ENCODE measurements at regions not wholly inside any gene's neighbourhood (a gene's known extent, or its start where the extent isn't known, plus 50 kb on each side); places are given as distances from the start of the nearest gene placed in this dataset.

- peak; percentile 85 for DNase-seq
Observed at GRCh38 chr9:107933097-107933496, 443.5 kb upstream of the KLF4 start.

DNA sequence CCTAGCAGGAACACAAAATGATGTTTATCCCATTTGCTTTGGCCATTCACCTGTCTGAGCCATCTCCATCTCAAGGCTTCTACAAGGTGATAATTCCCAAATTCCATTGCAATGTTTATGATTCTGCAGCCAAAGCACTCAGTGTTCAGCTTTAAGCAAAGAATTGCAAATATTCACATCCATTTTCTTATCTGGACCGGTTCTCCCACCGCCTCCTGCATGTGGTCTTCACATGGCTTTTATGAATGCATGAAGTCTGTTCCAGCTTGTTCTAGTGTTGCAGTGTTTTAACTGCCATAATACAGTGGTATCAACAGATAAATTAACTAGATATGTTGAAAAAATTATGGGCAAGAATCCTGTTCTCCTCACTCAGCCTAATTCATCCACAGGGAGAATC is 443.0 kb upstream of the KLF4 start:
- DNase-seq = peak; percentile 60

DNA sequence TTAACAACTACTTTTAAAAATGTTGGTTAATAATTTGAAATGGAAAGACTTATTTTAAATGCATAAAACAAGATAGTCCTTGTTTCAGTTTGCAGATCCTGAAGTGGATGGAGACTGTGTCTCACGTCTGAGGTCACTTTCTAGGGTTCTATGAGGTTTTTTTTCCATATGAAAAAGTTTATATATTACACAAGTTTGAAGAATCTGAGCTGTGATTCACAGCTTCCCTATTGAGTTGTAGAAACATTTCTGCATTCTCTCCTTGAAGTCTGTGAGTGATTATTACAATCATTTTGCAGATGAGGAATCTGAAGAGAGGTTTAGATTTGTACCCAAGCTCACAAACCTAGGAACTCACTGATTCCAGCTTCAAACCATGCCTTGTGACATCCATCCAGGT is 442.5 kb upstream of the KLF4 start:
- peak; percentile 84 for DNase-seq

DNA sequence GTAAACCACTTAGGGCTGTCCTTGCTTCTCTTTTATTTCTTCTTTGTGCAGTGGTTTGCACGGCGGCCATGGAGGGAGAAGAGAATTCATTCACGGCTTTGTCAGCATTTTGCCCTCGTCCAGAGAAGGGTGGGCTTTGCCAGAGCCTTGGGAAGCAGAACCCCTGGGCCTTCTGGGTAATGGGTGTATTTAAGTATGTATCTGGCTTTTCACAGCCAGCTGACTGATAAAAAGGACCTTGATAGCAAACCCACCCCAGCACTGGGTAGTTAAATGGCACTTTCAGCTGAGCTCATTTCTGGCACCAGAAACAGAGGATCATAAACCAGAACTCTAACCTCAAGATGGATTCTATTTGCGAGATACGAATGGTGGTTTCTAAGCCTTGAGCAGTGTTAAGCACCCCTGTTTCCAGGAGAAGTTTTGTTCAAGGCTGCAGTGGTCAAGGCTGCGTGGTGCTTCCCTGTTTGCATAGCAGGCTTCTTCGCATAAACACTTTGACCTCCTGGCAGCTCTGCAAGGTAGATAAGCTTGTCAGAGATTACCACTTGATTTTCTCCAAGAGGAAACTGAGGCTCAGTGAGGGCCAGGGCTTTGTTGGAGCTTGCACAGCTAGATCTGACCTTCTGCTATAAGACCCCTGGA is 441.6 kb upstream of the KLF4 start:
- DNase-seq = no peak

GRCh38 chr9:107929443-107929842 is 439.9 kb upstream of the KLF4 start:
- peak; percentile 65 for DNase-seq

DNA sequence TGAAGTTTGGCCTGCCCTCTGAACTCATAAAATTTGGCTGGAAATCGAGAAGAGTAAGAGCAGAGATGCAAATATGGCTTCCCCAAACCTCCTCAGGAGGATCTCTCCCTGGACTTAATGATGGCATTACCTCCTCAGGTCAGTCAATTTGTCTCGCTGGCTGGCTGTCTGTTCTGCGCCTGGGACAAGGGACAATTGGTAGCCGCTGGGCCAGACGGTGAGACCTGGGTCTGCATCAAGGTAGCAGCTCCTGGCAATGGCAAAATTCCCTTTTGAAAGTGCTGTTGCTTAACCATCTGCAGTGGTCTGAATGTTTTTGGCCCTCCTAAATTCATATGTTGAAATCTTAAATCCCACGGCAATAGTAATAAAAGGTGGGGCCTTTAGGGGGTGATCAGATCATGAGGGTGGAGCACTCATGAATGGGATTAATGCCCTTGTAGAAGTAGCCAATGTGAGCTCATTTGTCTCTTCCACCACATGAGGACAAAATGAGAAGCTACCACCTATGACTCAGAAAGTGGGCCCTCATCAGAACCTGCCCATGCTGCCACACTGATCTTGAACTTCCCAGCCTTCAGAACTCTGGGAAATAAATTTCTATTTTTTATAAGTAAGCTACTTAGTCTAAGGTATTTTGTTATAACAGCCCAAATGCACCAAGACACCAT is 439.3 kb upstream of the KLF4 start:
- DNase-seq = no peak

DNA sequence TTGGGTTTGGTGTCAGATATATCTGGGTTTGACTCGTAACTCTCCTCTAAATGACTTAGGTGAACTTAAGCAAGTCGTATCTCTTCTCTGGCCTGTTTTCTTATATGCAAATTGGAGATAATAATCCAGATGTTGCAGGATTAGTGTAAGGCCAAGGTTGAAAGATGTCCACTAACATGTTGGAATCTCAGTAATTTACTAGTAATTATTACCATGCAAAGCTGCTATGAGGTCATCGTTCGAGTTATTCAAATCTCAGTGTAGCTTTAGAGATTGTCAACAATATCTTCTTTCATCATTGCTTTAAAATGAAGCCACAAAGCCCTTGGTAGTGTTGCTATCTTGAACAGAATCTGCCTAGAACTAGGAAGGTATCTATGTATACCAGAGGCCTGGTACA is 437.7 kb upstream of the KLF4 start:
- no peak for DNase-seq

DNA sequence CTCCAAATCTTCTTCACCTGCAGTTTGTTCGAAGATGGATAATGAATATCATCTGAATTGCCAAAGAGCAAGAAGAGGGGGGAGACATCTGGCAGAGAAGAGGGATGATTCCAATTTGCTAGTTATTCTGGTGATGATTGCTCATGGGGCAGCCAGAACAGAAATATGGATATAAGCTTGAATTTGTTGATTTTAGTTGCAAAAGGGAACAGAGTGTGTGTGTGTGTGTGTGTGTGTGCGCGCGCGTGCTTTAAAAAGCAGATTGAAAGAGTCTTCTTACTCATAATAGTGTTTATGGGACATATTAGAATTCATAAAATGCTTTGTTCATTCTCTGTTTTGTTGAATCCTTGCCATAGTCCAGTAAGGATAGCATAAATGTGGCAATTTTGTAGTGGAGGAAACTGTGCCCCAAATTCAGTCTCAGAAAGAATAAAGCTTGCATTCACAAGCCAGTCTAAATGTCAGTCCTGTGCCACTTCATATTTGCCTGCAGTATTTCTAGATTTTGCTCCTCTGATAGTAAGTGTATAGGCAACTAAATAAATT is 436.3 kb upstream of the KLF4 start:
- peak; percentile 28 for DNase-seq

DNA sequence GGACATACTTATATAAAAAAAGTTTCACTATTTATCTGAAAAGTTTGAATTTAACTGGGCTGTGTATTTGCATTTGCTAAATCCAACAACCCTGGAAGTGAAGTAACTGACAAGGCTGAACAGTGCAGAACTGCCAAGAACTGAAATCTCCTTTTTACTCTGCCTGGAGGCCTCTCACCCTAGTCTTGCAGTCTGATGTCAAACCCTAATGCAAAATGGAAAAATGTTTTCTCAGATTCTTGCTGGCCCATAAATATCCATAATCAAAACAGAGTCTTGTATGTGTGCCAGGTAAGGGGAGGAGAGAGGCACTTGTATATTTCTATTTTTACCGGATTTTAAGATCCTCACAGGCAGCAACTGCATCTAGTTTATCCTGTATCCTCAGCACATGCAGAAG is 432.7 kb upstream of the KLF4 start:
- DNase-seq = no peak

DNA sequence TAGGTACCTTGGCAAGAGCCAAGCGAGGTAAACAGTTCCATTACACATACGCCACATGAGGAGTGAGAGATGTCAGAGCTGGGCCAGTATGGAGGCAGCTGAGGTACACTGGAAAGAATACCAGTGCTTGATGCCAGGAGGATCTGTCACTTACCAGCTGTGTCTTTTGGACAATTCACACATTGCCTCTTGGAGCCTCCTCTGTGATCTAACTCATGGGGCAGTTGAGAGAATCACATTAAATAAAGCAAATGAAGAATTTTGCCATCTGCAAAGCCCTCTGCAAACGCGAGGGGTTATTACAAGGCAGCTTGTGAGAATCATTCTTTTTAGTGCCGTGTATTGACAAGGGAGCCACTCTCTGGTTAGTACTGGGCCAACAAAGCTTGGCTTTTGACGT is 429.7 kb upstream of the KLF4 start:
- no peak for DNase-seq

DNA sequence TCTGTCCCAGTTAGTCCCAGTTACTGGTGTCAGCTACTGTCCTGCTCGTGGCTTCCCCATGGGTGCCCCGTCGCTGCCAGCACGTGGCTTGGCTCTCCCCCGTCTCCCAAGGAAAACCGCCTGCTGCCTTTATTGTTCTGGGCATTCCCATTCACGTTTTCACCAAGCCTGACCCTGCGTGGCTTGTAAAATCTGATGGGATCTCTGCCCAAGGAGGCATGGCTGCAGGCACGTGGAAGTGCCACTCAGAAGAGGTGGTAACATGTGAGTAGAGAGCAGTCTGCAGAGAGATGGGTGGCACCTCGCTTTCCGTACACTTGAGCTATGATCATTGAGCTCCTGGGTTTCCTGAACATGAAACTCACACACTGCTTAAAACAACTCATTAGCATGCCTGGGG is 429.2 kb upstream of the KLF4 start:
- DNase-seq = no peak

- DNase-seq = no peak
Observed at GRCh38 chr9:107914151-107914550, 424.6 kb upstream of the KLF4 start.

DNA sequence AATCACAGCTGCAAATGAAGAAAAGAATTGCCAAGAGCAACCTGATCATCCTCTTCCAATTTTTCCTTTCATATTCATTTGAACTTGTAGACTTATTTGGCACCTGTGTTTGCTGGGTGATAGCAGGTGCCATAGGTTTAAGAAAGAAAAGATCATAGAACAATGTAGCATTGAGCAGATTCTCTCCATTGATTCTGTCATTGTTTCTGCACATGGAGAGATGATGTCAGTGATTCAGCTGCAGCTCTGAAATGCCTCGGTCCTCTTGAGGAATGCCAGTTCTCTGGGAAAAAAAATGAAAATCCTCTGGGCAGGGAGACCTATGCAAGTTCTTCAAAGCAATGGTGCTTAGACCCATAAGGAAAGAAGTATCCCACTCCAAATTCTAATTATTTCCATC is 418.1 kb upstream of the KLF4 start:
- DNase-seq = no peak

DNA sequence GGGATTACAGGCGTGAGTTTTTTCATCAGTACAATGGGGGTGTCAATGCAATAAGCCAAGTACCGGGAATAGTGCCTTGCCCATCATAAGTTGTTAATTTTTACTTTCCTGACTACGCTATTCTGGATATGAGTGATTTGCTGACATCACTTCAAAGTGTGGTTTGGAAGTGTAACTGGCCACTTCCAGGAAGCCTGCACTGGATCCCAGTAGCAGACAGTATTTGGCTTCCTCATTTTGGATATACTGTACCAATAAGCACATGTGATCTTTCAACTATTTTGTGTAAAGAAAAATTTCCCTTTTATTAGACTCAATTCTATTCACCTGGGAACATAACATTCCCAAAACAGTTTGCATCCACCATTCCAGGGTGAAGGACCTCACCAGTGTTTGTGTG is 417.7 kb upstream of the KLF4 start:
- no peak for DNase-seq

DNA sequence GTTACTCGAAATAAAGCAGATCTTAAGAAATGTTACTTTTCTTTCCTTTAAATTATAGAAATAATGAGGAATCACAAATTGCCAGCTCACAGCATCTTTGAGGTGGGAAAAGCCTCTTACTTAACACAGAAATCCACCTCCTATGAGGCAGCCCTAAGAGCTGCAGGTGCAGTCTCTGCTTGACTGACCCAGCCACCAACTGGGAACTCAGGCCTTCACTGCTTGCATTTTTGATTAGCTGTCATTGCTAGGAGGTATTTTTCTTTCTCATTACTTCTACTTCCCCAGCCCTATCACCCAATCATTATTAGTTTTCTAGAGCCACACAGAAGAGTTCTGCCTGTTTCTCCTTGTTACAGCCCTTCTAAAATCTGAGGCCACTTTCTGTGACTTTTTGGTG is 416.5 kb upstream of the KLF4 start:
- DNase-seq = no peak

GRCh38 chr9:107905308-107906020 is 415.9 kb upstream of the KLF4 start:
- no peak for DNase-seq

DNA sequence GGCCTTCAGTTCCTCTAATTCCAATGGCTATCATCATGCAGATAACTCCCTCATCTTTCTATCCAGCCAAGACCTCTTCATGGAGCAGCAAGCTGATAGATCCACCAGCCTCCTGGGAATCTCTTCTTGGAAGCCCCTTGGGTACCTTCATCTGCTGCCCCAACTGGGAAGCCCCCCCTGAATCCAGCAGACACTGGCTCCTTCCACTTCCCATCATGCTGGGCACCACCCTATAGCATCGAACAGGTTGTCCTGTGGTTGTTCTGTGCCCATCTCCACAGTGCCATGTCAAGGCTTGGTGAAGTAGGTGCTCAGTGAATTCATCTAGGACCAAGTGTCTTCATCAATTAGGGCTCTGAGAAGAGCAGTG is 410.4 kb upstream of the KLF4 start:
- no peak for DNase-seq

- DNase-seq = peak; percentile 12
Observed at GRCh38 chr9:107898761-107899160, 409.2 kb upstream of the KLF4 start.

DNA sequence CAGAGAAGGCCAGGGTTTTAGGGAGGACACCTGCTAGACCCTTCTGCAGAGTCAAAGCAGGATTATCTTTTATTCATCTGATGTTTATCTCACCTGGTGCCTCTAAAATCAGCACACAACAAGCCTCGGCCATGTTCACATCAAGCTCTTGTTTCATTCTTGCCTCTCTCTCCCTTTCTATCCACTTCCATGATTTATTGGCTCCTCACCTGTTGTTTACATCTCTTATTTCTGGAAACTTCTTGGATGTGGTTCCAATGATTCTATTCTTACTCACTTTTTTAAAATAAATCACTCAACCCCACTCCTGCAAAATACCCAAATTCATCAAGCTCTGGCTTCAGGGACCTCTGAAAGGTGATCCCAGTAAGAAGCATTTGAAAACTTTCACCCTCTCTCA is 407.0 kb upstream of the KLF4 start:
- DNase-seq = no peak

DNA sequence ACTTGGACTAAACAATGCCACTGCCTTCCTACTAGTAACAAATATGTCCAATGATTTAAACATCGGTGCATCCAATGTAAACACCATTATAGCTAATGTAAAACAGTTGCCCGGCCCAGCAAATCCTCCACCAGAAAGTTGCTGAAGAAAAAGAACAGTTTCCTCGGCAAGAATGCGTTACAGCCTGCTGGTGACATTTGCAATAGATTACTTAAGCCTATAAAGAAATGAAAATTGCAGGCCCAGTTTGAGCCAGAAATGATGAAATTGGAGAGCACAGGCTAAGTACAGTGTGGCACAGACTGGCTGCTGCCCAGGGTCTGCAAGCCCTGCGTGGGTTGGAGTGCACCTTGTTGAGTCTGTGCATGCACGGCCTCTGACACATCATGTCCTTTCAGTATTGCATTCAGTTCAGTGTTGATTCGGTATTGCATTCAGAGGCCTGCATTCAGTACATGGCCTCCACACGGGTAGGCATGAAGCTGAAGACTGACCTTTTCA is 406.0 kb upstream of the KLF4 start:
- DNase-seq = peak; percentile 42

DNA sequence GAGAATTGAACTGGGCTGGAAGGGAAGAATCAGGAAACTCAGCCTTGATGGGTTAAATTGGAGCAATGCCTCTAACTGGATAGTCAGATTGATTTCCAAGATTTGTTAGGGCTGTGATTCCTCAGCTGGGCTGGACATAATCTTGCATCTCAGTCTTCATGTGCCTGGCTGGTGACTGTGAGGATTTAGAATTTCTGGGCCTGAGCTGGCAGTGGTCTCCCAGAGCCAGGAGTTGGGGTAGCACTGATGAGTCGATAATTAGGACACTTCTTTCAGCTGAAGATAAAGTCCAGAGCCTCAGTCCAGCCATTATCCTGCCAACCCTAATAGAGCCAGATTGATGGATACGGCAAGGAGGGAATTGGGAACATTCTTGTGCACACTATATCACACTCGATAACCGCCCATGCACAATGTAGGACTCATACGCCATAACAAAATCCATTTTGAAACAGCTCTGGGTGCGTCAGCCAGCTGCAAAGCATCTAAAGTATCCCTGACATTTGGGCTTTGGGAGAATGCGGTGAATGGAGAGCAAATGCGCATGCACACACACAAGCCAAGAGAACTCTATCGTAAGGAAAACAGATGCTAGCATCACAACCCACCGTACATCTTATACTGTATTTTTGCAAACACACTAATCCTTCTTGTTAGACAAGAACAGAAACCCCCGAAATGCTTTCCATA is 405.1 kb upstream of the KLF4 start:
- DNase-seq = peak; percentile 93

DNA sequence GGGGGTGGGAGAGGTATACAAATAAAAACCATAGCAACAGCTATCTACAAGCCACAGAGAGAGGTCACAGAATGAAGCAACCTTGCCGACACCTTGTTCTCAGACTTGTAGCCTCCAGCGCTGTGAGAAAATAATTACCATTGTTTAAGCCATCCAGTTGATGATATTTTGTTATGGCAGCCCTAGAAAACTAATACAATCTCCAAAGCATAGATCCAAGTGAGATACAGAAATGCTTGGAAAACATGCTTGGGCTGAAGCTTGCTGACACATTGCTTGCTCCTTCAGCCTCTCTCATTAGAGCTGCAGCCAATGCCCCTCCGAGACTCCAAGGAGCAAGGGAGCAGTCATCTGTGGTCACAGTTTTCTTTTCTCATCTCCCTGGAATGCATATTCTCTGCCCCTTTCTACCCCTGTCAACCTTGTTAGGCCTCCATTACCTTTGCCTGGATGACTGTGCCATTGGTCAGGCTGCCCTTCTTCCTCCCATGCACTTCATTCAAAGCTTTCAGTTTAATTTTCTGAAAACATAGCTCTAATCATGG is 401.4 kb upstream of the KLF4 start:
- DNase-seq = peak; percentile 49

GRCh38 chr9:107888773-107889227 is 399.2 kb upstream of the KLF4 start:
- peak; percentile 16 for DNase-seq
